ENCODE measurements at regions not wholly inside any gene's neighbourhood (a gene's known extent, or its start where the extent isn't known, plus 50 kb on each side); places are given as distances from the start of the nearest gene placed in this dataset.
A peak's percentile ranks its signal among the peaks of the same experiment; 100 is the strongest.
"Not testable (repeated sequence)": the region's sequence is repeated elsewhere in the genome, so short reads cannot be mapped to it uniquely, and the experiment has no call there.

DNA sequence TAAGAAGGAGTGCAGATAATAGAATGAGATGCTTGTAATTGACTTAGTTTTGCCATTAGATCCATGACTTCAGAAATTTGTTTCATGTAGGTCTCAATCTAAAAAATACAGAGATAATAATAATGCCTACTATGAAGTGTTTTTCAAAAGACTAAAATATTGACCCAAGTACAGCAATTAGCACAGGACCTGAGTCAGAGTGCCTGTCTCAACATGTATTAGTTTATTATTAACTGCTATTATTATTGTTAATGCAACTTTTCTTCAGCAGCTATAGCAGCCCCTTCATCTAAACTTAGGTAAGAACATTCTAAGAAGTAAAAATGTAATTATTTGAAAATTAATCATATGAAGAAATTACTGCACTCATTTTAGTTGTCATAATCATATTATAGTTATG is 82.9 kb upstream of the HGF start:
- TF ChIP-seq, protein P1, sequence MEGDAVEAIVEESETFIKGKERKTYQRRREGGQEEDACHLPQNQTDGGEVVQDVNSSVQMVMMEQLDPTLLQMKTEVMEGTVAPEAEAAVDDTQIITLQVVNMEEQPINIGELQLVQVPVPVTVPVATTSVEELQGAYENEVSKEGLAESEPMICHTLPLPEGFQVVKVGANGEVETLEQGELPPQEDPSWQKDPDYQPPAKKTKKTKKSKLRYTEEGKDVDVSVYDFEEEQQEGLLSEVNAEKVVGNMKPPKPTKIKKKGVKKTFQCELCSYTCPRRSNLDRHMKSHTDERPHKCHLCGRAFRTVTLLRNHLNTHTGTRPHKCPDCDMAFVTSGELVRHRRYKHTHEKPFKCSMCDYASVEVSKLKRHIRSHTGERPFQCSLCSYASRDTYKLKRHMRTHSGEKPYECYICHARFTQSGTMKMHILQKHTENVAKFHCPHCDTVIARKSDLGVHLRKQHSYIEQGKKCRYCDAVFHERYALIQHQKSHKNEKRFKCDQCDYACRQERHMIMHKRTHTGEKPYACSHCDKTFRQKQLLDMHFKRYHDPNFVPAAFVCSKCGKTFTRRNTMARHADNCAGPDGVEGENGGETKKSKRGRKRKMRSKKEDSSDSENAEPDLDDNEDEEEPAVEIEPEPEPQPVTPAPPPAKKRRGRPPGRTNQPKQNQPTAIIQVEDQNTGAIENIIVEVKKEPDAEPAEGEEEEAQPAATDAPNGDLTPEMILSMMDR (IDR thresholded peaks at IDR 0.05; ENCODE audit: low read depth, low read length): no peak
- no peak for DNase-seq (ENCODE audit: extremely low read depth, low read depth)

DNA sequence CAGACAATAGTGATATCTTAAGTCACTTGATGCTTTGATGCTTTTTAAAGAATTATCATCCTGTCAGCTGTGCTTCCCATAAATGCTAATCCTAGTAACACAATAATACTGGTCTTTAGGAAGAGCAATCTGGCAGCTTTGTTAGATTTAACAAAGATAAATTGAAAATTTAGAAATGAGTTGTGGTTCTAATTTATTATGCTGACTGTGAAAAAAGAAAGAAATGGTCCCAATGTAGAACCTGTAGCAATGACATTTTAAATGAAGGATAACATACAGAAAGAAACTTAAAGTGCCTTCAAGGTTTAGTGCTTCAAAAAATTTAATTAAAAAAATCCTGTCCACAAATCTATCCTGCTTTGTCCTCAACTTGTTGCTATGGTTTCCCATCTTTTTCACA is 81.6 kb upstream of the HGF start:
- no peak for DNase-seq (ENCODE audit: extremely low read depth, low read depth)
- TF ChIP-seq, protein P1 (IDR thresholded peaks at IDR 0.05; ENCODE audit: low read depth, low read length): no peak

DNA sequence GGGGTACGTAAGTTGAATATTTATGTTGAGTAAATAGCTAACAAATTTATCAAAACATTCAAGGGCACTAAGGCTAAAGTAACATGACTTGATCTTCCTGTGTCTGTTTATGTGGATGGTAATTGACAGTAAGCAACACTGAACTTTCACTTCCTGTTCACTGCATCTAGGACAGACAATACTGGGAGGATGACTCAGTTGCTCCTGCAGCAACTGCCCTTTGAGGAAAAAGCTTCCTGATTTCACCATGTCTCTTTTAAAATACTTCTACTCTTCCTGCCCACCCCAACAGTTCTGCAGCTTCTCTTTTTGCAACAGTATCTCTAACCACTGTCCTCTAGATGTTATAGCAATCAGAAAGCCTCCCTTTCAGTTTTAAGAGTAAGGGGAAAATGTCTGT is 76.6 kb upstream of the HGF start:
- DNase-seq (ENCODE audit: extremely low read depth, low read depth): peak; percentile 10

DNA sequence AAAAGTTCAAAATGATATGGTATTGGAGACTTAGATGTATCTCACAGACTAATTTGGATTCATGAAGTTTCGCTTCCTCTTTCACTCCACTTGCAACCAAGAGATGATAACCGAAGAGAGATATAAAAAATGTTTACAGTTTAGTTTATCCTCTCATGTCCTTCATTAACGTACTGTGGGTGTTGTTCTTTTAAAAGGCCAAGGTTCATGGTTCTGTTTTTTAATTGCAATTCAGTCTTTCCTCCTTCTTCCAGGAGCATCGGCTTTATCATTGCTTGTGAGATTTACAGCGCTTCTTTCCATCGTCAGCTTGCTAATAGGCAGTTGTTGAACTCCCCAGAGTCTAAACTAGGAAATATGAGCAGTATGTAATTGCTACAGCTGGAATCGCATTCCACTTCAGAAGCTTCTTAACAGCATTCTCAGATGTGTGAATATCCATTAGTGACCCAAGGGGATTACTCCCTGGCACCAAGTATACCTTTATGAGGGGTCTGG is 75.9 kb upstream of the HGF start:
- TF ChIP-seq, protein P1 (IDR thresholded peaks at IDR 0.05; ENCODE audit: low read depth, low read length): no peak
- DNase-seq (ENCODE audit: extremely low read depth, low read depth): no peak

More for the DNA sequence above, 76.6 kb upstream of the HGF start:
- TF ChIP-seq, protein P1 (IDR thresholded peaks at IDR 0.05; ENCODE audit: low read depth, low read length): no peak

DNA sequence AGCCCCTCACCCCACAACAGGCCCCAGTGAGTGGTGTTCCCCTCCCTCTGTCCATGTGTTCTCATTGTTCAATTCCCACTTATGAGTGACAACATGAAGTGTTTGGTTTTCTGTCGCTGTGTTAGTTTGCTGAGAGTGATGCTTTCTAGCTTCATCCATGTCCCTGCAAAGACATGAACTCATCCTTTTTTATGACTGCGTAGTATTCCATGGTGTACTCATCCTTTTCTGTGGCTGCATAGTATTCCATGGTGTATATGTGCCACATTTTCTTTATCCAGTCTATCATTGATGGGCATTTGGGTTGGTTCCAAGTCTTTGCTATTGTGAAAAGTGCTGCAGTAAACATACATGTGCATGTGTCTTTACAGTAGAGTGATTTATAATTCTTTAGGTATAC is 73.8 kb upstream of the HGF start:
- not testable (repeated sequence) for DNase-seq (ENCODE audit: extremely low read depth, low read depth)

DNA sequence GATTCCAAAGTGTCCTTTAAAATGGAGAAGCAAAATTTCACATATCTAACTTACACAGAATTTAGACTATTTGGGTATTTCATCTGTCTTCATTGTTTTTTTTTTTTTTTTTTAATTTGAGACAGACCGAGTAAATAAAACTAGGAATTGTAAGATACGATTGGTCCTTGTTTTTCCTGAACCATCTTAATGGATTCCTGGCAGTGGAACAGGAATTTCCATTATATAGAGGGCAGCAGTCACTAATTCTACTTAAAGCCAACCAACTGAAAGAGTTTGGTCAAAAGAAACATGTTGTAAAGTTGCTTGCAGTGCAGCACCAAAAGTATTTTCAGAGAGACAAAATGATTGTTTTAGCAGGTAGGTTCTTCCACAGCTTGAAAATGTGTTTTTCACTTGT is 72.5 kb upstream of the HGF start:
- DNase-seq (ENCODE audit: extremely low read depth, low read depth): no peak
- TF ChIP-seq, protein P1 (IDR thresholded peaks at IDR 0.05; ENCODE audit: low read depth, low read length): no peak

DNA sequence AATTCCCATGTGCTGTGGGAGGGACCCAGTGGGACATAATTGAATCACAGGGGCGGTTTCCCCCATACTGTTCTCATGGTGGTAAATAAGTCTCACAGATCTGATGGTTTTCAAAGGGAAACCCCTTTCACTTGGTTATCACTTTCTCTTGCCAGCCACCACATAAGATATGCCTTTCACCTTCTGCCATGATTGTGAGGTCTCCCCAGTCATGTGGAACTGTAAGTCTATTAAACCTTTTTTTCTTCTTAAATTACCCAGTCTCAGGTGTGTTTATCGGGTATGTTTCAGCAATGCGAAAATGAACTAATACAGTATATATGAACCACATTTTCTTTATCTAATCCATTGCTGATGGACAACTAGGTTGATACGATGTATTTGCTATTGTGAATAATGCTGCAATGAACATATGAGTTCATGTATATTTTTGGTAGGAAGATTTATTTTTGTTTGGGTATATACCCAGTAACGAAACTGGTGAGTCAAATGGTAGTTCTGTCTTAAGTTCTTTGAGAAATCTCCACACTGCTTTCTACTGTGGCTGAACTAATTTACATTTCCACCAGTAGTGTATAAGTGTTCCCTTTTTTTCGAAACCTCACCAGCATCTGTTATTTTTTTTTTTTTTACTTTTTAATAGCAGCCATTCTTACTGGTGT is 70.0 kb upstream of the HGF start:
- DNase-seq (ENCODE audit: extremely low read depth, low read depth): no peak
- TF ChIP-seq, protein P1 (IDR thresholded peaks at IDR 0.05; ENCODE audit: low read depth, low read length): no peak

DNA sequence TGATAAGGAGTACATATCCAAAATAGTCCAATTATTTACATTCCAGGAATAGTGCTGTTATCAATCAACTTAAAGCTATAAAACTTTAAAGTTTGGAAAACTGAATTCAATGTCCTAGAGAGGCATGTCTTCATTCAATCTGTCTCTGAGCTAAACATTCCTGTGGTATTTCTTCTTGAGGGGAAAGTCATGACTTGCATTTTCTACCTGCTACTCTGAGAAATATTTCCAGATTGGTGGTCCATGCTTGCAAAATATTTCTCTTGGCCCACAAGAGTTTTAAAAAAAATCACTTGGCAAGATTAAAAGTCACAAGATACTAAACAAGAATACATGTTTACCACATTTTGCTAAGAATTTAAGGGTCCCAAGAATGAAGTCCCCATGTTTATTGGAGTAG is 63.6 kb upstream of the HGF start:
- no peak for DNase-seq (ENCODE audit: extremely low read depth, low read depth)
- TF ChIP-seq, protein P1 (IDR thresholded peaks at IDR 0.05; ENCODE audit: low read depth, low read length): no peak

Measured in AG09319 (cell line).